Astrocyte (in vitro differentiated cells and primary cell): ENCODE measurements at regions not wholly inside any gene's neighbourhood (a gene's known extent, or its start where the extent isn't known, plus 50 kb on each side); places are given as distances from the start of the nearest gene placed in this dataset.

Experiments used
- CTCF ChIP-seq: IDR thresholded peaks from 2 replicates; pipeline ENCODE4 v1.5.1; 2011; ENCODE audit warnings: low read depth, mild to moderate bottlenecking, inconsistent platforms, low read length, moderate library complexity; ENCODE audit not compliant: insufficient read depth
- EZH2 ChIP-seq: IDR thresholded peaks from 2 replicates; pipeline ENCODE4 v1.6.1; 2012; ENCODE audit warnings: mild to moderate bottlenecking, low read length, inconsistent platforms; ENCODE audit not compliant: insufficient read depth

GRCh38 chr3:165256554-165257065 lies 60.4 kb upstream of the SLITRK3 start:
- TF ChIP-seq CTCF = no peak
- no peak for TF ChIP-seq EZH2
